PC-3 (cell line): ENCODE measurements at regions not wholly inside any gene's neighbourhood (a gene's known extent, or its start where the extent isn't known, plus 50 kb on each side); places are given as distances from the start of the nearest gene placed in this dataset.

Experiments
- EZH2phosphoT487 ChIP-seq: fragments of 300-600 bp; sonication (generic); IDR thresholded peaks from 2 replicates; pipeline ENCODE4 v1.6.1; 2018; ENCODE audit warnings: mild to moderate bottlenecking, antibody characterized with exemption, low read length, borderline replicate concordance
- TF ChIP-seq, protein P1 (sequence below): fragments of 300-600 bp; sonication (generic); conservative IDR thresholded peaks from 2 replicates; pipeline ENCODE4 v1.5.1; 2017; ENCODE audit warnings: antibody characterized with exemption, low read depth, mild to moderate bottlenecking, low read length

DNA sequence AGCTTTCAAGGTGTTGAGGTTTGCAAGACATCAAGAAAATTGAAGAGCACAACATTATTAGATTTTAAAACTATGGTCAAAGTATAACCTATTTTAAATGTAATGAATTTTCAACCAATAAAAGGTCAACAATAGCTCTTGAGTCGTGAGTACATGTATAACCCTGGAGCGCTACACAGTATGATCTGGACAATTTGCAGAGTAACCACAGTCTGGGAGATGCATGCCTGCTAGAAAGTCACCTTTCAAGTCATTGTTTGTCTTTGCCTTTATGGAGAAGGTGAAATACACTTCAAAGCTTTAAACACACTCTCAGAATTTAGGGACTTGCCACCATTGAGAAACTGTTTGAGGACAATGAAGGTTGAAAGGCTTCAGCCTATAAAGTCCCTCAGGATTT lies 112.6 kb upstream of the ALCAM start:
- TF ChIP-seq, protein P1, sequence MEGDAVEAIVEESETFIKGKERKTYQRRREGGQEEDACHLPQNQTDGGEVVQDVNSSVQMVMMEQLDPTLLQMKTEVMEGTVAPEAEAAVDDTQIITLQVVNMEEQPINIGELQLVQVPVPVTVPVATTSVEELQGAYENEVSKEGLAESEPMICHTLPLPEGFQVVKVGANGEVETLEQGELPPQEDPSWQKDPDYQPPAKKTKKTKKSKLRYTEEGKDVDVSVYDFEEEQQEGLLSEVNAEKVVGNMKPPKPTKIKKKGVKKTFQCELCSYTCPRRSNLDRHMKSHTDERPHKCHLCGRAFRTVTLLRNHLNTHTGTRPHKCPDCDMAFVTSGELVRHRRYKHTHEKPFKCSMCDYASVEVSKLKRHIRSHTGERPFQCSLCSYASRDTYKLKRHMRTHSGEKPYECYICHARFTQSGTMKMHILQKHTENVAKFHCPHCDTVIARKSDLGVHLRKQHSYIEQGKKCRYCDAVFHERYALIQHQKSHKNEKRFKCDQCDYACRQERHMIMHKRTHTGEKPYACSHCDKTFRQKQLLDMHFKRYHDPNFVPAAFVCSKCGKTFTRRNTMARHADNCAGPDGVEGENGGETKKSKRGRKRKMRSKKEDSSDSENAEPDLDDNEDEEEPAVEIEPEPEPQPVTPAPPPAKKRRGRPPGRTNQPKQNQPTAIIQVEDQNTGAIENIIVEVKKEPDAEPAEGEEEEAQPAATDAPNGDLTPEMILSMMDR, result no peak
- TF ChIP-seq EZH2phosphoT487, result no peak
